K562 (cell line): ENCODE measurements at regions not wholly inside any gene's neighbourhood (a gene's known extent, or its start where the extent isn't known, plus 50 kb on each side); places are given as distances from the start of the nearest gene placed in this dataset.

Source experiments
- ATAC-seq: fragments of 200-7000 bp; cut with Tn5 transposase; 3 replicates; pipeline ENCODE4 v1.9.1; 2020; ENCODE audit warnings: moderate library complexity
- BruUV-seq: library from RNA; stranded (reverse); fragments of 400-500 nt; replicated peaks from 2 replicates; lab custom pipeline; 2021; lab: Mats Ljungman, UMichigan
- CTCF ChIA-PET: fragments of 300-600 bp; formaldehyde crosslinking; extraction: SDS; loops from one replicate; lab custom pipeline; 2021; ENCODE audit warnings: low intra/inter-chr PET ratio; lab: Yijun Ruan, JAX
- POLR2A ChIA-PET: fragments of 300-600, 350-650 bp; sonication (Branson Sonifier 250); formaldehyde crosslinking; extraction: SDS; loops from one replicate; lab custom pipeline; 2021; ENCODE audit warnings: antibody characterized with exemption, inconsistent platforms; lab: Yijun Ruan, JAX
- DNase-seq, 4 experiments: peaks; one replicate each; pipeline versions ENCODE4 v3.0.0 to v3.0.0-alpha.2; 2011 to 2018; ENCODE audit warnings: low spot score in 3 of 4, mixed read lengths in 3 of 4; ENCODE audit errors: extremely low read depth in 1 of 4
- FAIRE-seq: peaks from 2 replicates; lab custom pipeline; 2011; peaks lifted over from hg19 to GRCh38; lab: Jason Lieb, UNC
- H2AFZ ChIP-seq: 2 replicates; pipeline ENCODE4 v1.6.0; 2011; ENCODE audit warnings: low read depth, low read length, control low read depth, inconsistent platforms
- H3K27ac ChIP-seq: fragments of 200-600 bp; 3 replicates; pipeline ENCODE4 v1.8.0; 2011; ENCODE audit warnings: low read depth, mild to moderate bottlenecking, control low read depth, inconsistent platforms, low read length, moderate library complexity, mixed read lengths; ENCODE audit errors: extremely low read depth
- H3K27me3 ChIP-seq, 2 experiments: fragments of 300-600 bp in 1 of 2; 2 replicates in 1 of 2; 3 replicates in 1 of 2; pipeline versions ENCODE4 v1.6.0 to v1.8.0; 2011; ENCODE audit warnings: inconsistent platforms in 2 of 2, low read length in 2 of 2, mild to moderate bottlenecking in 1 of 2, mixed read lengths in 1 of 2, moderate library complexity in 1 of 2; ENCODE audit not compliant: control insufficient read depth in 2 of 2, insufficient read depth in 2 of 2
- H3K36me3 ChIP-seq: fragments of 300-600 bp; 3 replicates; pipeline ENCODE4 v1.8.0; 2011; ENCODE audit warnings: mild to moderate bottlenecking, low read length, inconsistent platforms; ENCODE audit not compliant: control insufficient read depth, insufficient read depth
- H3K4me1 ChIP-seq, 2 experiments: fragments of 200-600 bp in 1 of 2; replicated peaks in 1 of 2; 2 replicates in 1 of 2; 3 replicates in 1 of 2; pipeline versions ENCODE4 v1.5.1 to v1.8.0; 2011; ENCODE audit warnings: inconsistent platforms in 2 of 2, low read length in 2 of 2, mild to moderate bottlenecking in 1 of 2, mixed read lengths in 1 of 2, moderate library complexity in 1 of 2; ENCODE audit not compliant: control insufficient read depth in 2 of 2, insufficient read depth in 2 of 2
- H3K4me2 ChIP-seq: 2 replicates; pipeline ENCODE4 v1.6.1; 2011; ENCODE audit warnings: low read length, control low read depth, inconsistent platforms, mixed read lengths; ENCODE audit not compliant: insufficient read depth
- H3K4me3 ChIP-seq: fragments of 200-600 bp; sonication (generic), shearing (Covaris generic); 2 replicates; pipeline ENCODE4 v1.5.1; 2016; ENCODE audit warnings: control low read depth, inconsistent platforms
- H3K79me2 ChIP-seq: fragments of 200-600 bp; 3 replicates; pipeline ENCODE4 v1.8.0; 2011; ENCODE audit warnings: low read length, inconsistent platforms; ENCODE audit not compliant: control insufficient read depth, insufficient read depth
- H3K9ac ChIP-seq, 2 experiments: 2 replicates each; pipeline versions ENCODE4 v1.6.0 to v1.6.1; 2011; ENCODE audit warnings: low read depth in 2 of 2, low read length in 2 of 2, control low read depth in 1 of 2, inconsistent platforms in 1 of 2, mild to moderate bottlenecking in 1 of 2, mixed read lengths in 1 of 2; ENCODE audit not compliant: insufficient read depth in 1 of 2
- H3K9me1 ChIP-seq: one replicate; pipeline ENCODE4 v1.6.0; 2011; ENCODE audit warnings: inconsistent platforms, mild to moderate bottlenecking, low read length, moderate library complexity; ENCODE audit not compliant: control insufficient read depth, insufficient read depth
- H3K9me3 ChIP-seq: replicated peaks from 2 replicates; pipeline ENCODE4 v1.5.1; 2011; ENCODE audit warnings: low read depth, low read length, inconsistent platforms; ENCODE audit not compliant: control insufficient read depth, insufficient read depth
- H4K20me1 ChIP-seq: replicated peaks from 2 replicates; pipeline ENCODE4 v1.6.1; 2011; ENCODE audit warnings: low read length, inconsistent platforms, mixed read lengths; ENCODE audit not compliant: control insufficient read depth, insufficient read depth
- ARNT ChIP-seq, 2 experiments: fragments of 450-650 bp; IDR thresholded peaks; 2 replicates each; pipeline ENCODE4 v1.6.1; 2016; ENCODE audit warnings: mild to moderate bottlenecking in 1 of 2
- BMI1 ChIP-seq: fragments of 150-350 bp; IDR thresholded peaks from 2 replicates; pipeline ENCODE4 v1.6.1; 2014; ENCODE audit warnings: low read length
- GTF2E2 ChIP-seq: fragments of 200-800 bp; sonication (Bioruptor generic); IDR thresholded peaks from 2 replicates; pipeline ENCODE4 v1.6.1; 2016; ENCODE audit warnings: missing genetic modification characterization, missing compliant biosample characterization
- NEUROD1 ChIP-seq: fragments of 150-350 bp; IDR thresholded peaks from 2 replicates; pipeline ENCODE4 v1.6.1; 2014; ENCODE audit warnings: borderline replicate concordance, low read length, low read depth; ENCODE audit not compliant: partially characterized antibody
- RAD21 ChIP-seq, 2 experiments: fragments of 250-450 bp in 1 of 2; fragments of 450-650 bp in 1 of 2; sonication (Bioruptor Pico) in 1 of 2; formaldehyde crosslinking in 1 of 2; IDR thresholded peaks in 1 of 2; conservative IDR thresholded peaks in 1 of 2; 2 replicates each; pipeline versions ENCODE4 v1.4.0 to v1.8.0; 2020 to 2022; ENCODE audit warnings: mild to moderate bottlenecking in 2 of 2, moderate library complexity in 1 of 2
- RBFOX2 ChIP-seq: fragments of 200-400 bp; formaldehyde crosslinking; IDR thresholded peaks from 2 replicates; pipeline ENCODE4 v1.6.1; 2017; ENCODE audit warnings: low read depth, mild to moderate bottlenecking, low read length, moderate library complexity
- RBM17 ChIP-seq: fragments of 200-400 bp; formaldehyde crosslinking; IDR thresholded peaks from 2 replicates; pipeline ENCODE4 v1.6.1; 2017; ENCODE audit warnings: low read depth, mild to moderate bottlenecking, low read length, borderline replicate concordance
- TARDBP ChIP-seq: fragments of 450-650 bp; IDR thresholded peaks from 2 replicates; pipeline ENCODE4 v1.6.1; 2016
- THRB ChIP-seq: fragments of 450-650 bp; formaldehyde crosslinking; conservative IDR thresholded peaks from 2 replicates; pipeline ENCODE4 v1.4.0; 2022; ENCODE audit warnings: mild to moderate bottlenecking, missing genetic modification characterization
- ZHX1 ChIP-seq: fragments of 150-350 bp; conservative IDR thresholded peaks from 2 replicates; pipeline ENCODE4 v1.6.1; 2014; ENCODE audit warnings: low read length
- ZNF717 ChIP-seq: fragments of 250-450 bp; sonication (Bioruptor Pico); IDR thresholded peaks from 2 replicates; pipeline ENCODE4 v1.5.0; 2021
- WGBS: fragments of 100-300 bp; shearing (Covaris generic); methylation state at CpG from one replicate; pipeline ENCODE4 v1.1.6; 2016; ENCODE audit warnings: low coverage, mixed read lengths; ENCODE audit not compliant: insufficient coverage; ENCODE audit errors: missing lambda C conversion rate; 5-methylcytosine and 5-hydroxymethylcytosine counted together
- in situ Hi-C: fragments of 300-500 bp; cut with MboI; formaldehyde crosslinking; loops from 4 replicates; pipeline ENCODE4 v1.15.0; 2018; ENCODE audit warnings: inconsistent platforms, mixed read lengths
- intact Hi-C: fragments of 100-400 bp; cut with micrococcal nuclease; formaldehyde crosslinking; loops from 2 replicates; pipeline ENCODE4 v1.14.2; 2022
- TF ChIP-seq, protein P1 (sequence below), 2 experiments: IDR thresholded peaks in 1 of 2; conservative IDR thresholded peaks in 1 of 2; 2 replicates each; pipeline ENCODE4 v1.6.1; 2016; ENCODE audit warnings: low read depth in 2 of 2, mild to moderate bottlenecking in 1 of 2, missing compliant biosample characterization in 1 of 2, missing genetic modification characterization in 1 of 2, moderate library complexity in 1 of 2

GRCh38 chr1:175848329-175848728 lies 104.9 kb upstream of the TNR start (continued):
- no peak for TF ChIP-seq ZHX1
- TF ChIP-seq THRB (CRISPR knock-in tag) = no peak
- TF ChIP-seq ARNT (IDR thresholded peaks at IDR 0.05) = no peak
- no peak for TF ChIP-seq RBFOX2

- in situ Hi-C loops = no loop called here
- CTCF ChIA-PET = no interaction called here
- no peaks in the 10 kb centered on the region for H3K9me3 ChIP-seq
- no peak overlapping the region for H3K4me2 ChIP-seq
- WGBS = 0% methylated on average over 1 of the region's 1 CpG
- no TSS peak for BruUV-seq
- peaks cover 0 to 5% of the 10 kb centered on the region in 2 experiments; a peak in 1 of 5 replicates for H3K27me3 ChIP-seq
- no peak overlapping the region for H2AFZ ChIP-seq
- no peak overlapping the region for H3K4me3 ChIP-seq
- H3K4me1 ChIP-seq = no peaks in the 10 kb centered on the region
- POLR2A ChIA-PET = interaction anchor here (0.8 kb wide), 1 partner anchor 35 kb away, joined by 3 read pairs; no protein-coding TSS in a partner anchor
- intact Hi-C loops = no loop called here
- ATAC-seq (no peak), DNase-seq (no peak), FAIRE-seq (no peak)
- no peaks in the 10 kb centered on the region for H3K79me2 ChIP-seq
- H3K9me1 ChIP-seq = no peaks in the 10 kb centered on the region
- H3K27ac ChIP-seq = no peak overlapping the region
- H3K36me3 ChIP-seq = no peaks in the 10 kb centered on the region
- no peak overlapping the region for H3K9ac ChIP-seq
- no peaks in the 10 kb centered on the region for H4K20me1 ChIP-seq
- TF ChIP-seq, protein P1, sequence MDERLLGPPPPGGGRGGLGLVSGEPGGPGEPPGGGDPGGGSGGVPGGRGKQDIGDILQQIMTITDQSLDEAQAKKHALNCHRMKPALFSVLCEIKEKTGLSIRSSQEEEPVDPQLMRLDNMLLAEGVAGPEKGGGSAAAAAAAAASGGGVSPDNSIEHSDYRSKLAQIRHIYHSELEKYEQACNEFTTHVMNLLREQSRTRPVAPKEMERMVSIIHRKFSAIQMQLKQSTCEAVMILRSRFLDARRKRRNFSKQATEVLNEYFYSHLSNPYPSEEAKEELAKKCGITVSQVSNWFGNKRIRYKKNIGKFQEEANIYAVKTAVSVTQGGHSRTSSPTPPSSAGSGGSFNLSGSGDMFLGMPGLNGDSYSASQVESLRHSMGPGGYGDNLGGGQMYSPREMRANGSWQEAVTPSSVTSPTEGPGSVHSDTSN (CRISPR knock-in tag; IDR thresholded peaks at IDR 0.05; ENCODE audit: low read depth) = no peak
- TF ChIP-seq, protein P1 (tag; conservative IDR thresholded peaks at IDR 0.05; ENCODE audit: low read depth) = no peak
- TF ChIP-seq TARDBP = no peak
- TF ChIP-seq GTF2E2 (tag) = no peak
- no peak for TF ChIP-seq RBM17
- TF ChIP-seq ZNF717 = no peak
- no peak for TF ChIP-seq NEUROD1
- no peak for TF ChIP-seq BMI1
- TF ChIP-seq RAD21 (CRISPR knock-in tag; conservative IDR thresholded peaks at IDR 0.05 in 1 of 2, IDR thresholded peaks at IDR 0.05 in 1 of 2) = no peak
Observed at GRCh38 chr1:175845985-175846384, 102.6 kb upstream of the TNR start.
